HG03558 (cell line): ENCODE measurements at regions not wholly inside any gene's neighbourhood (a gene's known extent, or its start where the extent isn't known, plus 50 kb on each side); places are given as distances from the start of the nearest gene placed in this dataset.

ENCODE experiments used
- ATAC-seq: cut with Tn5 transposase; IDR thresholded peaks from one replicate; pipeline ENCODE4 v1.9.1; 2021; ENCODE audit warnings: moderate number of reproducible peaks; ENCODE audit not compliant: unreplicated experiment; ENCODE audit errors: extremely low read depth

DNA sequence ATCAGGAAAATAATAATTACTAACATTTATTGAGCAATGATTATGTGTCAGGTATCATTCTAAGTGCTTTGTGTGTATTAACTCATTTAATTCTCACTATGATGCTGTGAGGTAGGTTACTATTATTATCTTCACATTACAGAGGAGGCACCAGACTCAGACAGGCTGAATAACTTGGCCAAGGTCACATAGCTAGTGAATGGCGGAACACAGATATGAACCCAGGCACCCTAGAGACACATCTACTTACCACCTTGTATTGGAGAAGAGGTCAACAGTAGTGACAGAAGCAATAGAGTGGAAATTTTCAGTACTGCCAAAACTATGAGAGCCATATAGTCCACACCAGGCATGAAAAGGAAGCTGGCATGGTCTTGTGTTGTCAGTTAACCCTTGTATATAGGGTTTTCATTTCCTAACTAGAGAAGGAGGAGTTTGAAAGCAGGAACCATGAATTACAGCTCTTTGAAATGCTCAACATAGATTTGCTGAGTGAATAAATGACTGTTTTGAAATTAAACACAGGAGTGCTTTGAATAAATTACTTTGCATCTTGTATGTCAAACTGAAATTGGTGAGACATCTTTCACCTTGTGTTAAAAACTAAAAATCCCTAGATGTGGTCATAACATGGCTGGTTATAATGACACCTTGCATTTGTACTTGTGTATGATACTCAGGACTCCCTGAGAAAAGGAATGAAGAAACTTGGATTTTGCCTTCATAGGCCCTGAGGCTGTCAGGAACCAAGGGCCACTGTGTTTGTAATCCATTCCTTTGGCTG is 71.8 kb downstream of the RTL9 start:
- ATAC-seq, result no peak

- no peak for ATAC-seq
Observed at GRCh38 chrX:110432091-110432905, 73.7 kb downstream of the RTL9 start.

DNA sequence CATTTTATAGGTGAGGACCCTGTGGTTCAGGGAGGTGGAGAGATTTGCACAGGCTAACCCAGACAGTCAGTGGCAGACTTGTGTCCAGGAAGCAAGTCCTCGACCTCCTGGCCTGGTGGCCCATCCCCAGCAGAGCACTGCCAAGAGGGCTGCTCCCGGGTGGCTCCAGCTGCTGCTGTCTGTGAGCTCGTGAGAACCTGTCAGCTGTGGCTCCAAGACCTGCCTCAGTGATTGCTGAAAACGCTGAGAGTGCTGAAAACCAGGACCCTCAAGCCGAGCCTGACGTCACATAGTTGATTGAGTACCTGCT is 74.2 kb downstream of the RTL9 start:
- no peak for ATAC-seq

GRCh38 chrX:110435196-110435595 is 76.5 kb downstream of the RTL9 start:
- ATAC-seq, result no peak

DNA sequence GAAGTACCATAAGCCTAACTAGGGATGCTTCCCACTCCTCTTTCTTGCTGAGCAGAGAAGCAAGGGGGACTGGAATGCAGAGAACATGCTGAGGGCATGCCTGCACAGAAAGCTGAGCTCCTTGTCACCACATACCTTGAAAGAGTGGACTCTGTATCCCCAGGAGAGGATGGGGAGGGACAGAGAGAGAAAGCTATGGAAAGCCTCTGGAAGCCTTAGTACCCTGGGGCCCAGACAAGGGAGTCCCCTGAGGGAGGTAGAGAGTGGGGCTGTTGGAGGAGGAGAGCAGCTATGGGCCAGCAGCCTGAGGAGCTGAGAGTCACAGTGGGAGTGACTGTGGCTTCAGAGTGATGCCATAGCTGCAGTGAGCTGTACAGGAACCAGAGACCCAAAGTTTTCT is 77.9 kb downstream of the RTL9 start:
- ATAC-seq, result no peak

- ATAC-seq, result no peak
Observed at GRCh38 chrX:110437686-110438085, 79.0 kb downstream of the RTL9 start.

- no peak for ATAC-seq
Observed at GRCh38 chrX:110440016-110440805, 81.6 kb downstream of the RTL9 start.

GRCh38 chrX:110442635-110443034 is 84.0 kb downstream of the RTL9 start:
- ATAC-seq, result no peak

- ATAC-seq, result no peak
Observed at GRCh38 chrX:110444996-110445395, 86.3 kb downstream of the RTL9 start.

DNA sequence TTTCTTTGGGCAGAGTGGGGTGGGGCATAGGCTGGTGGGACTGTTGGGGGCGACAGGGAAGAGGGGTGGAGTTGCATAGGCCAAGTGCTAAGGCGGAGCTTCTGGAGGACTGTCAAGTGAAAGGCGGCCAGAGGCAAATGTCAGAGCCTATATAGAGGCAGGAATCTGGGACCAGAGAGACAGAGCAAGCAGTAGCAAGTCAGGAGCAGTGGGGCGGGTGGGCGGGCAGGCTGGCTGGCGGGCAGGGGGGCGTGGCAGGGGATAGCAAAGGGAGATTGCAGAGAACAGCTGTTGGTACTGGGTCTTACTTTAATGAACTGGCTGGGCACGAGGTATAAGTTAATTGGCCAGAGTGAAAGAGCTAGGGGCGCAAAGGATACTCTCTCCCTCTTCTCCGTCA is 89.8 kb downstream of the RTL9 start:
- no peak for ATAC-seq

DNA sequence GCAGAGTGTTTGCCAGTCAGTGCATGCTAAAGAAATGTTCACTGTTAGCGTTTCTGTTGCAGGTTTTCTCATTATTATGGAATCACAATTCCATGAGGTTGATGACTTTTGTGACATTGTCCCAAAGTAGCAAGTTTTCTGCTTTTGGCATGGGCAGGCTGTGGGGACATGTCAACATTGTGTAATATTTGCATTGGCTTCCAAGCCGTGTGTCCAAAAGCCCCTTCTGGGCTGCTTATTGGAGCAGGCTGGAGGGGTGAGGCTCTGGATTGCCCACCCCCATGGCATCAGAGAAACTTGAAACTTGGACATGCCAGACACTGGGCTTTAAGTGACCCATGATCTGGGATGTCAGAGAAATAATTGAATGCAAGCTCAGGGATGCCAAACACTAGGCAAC is 90.7 kb downstream of the RTL9 start:
- ATAC-seq, result no peak

- ATAC-seq, result peak; percentile 82
Observed at GRCh38 chrX:110450050-110450449, 91.4 kb downstream of the RTL9 start.

DNA sequence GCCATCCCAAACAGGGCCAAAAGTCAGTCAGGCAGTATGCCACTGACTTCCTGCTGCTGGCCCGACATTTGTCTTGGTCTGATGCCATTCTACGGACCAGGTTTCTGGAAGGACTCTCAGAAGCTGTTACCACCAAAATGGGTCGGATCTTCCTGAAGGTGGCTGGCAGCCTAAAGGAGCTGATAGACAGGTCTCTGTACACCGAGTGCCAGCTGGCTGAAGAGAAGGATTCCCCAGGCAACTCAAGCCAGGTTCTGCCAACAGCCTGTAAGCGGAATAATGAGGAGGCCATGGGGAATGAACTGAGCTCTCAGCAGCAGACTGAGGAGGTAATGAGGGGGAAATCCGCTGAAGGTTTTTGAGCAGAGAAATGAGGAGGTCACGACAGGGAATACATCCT is 95.7 kb downstream of the RTL9 start:
- ATAC-seq, result no peak

GRCh38 chrX:110462957-110463356 is 104.3 kb downstream of the RTL9 start:
- no peak for ATAC-seq

- ATAC-seq, result no peak
Observed at GRCh38 chrX:110466790-110467189, 108.1 kb downstream of the RTL9 start.

DNA sequence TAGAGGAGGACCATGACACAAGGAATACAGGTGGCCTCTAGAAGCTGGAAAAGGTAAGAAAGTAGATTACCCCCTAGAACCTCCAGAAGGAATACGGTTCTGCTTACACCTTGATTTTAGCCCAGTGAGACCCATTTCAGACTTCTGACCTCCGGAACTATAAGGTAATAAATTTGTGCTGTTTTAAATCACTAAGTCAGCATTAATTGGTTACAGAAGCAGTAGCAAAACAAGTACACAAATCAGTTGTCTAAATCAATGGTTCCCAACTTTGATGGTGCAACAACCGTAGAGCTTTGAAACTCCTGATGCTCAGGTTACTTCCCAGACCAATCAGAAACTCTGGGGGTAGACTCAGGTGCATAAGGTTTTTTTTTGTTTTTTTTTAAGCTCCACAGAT is 113.6 kb downstream of the RTL9 start:
- ATAC-seq, result no peak

- ATAC-seq, result no peak
Observed at GRCh38 chrX:110477593-110478228, 119.1 kb downstream of the RTL9 start.

DNA sequence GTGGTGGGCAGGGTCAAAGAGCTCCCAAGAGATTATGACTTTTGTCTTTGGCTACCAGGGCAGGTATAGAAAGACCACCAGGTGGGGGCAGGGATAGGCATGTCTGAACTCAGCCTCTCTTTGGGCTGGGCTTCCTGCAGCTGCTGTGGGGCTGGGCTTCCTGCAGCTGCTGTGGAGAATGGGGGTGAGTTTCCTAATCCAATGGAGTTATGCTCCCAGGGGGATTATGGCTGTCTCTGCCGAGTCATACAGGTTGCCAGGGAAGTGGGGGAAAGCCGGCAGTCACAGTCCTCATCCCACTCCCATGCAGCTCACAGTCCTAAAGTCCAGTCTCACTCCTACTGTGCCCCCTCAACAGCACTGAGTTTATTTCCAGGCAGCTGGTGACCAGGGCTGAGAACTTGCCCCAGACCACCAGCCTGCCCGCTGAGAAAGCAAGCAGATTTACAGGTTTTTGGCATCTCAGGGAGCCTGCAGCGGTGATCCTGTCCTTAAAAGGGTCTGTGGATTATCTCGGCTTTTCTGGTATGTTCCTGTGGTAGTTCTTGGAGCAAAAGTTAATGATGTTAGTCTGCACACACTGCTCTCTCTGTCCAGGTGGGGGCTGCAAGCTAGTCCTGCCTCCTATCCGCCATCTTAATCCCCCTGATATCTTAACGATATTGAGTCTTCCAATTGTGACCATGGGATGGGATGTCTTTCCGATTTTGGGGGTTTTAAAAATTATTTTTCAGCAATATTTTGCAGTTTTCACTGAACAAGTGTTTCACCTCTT is 133.4 kb downstream of the RTL9 start:
- no peak for ATAC-seq

- no peak for ATAC-seq
Observed at GRCh38 chrX:110504947-110505346, 146.3 kb downstream of the RTL9 start.
